Activated T-cell treated with anti-CD3 and anti-CD28 coated beads, Interleukin-2, amount 50 U/mL, for 72 hours (primary cell): ENCODE measurements at regions not wholly inside any gene's neighbourhood (a gene's known extent, or its start where the extent isn't known, plus 50 kb on each side); places are given as distances from the start of the nearest gene placed in this dataset.

ENCODE experiments used
- ATAC-seq, 2 donors: fragments of 150-1000 bp; cut with Tn5 transposase; replicated peaks in 1 of 2; 2 replicates each; pipeline ENCODE4 v1.10.0; 2021; ENCODE audit warnings: moderate library complexity in 2 of 2, mild to moderate bottlenecking in 1 of 2
- DNase-seq, 2 donors: peaks; one replicate each; pipeline ENCODE4 v3.0.0; 2021 to 2022; ENCODE audit warnings: mixed read lengths in 1 of 2
- H3K27ac Mint-ChIP-seq: one replicate; pipeline ENCODE4 v1.8.0; 2022; ENCODE audit warnings: mild to moderate bottlenecking, moderate library complexity, mixed read lengths
- H3K27me3 Mint-ChIP-seq: one replicate; pipeline ENCODE4 v1.8.0; 2022; ENCODE audit warnings: low read depth, mixed read lengths
- H3K36me3 Mint-ChIP-seq, 2 donors: one replicate each; pipeline ENCODE4 v1.8.0; 2022; ENCODE audit warnings: mixed read lengths in 2 of 2, mild to moderate bottlenecking in 1 of 2; ENCODE audit not compliant: insufficient read depth in 2 of 2
- H3K4me1 Mint-ChIP-seq: one replicate; pipeline ENCODE4 v1.8.0; 2022; ENCODE audit warnings: low read depth, mixed read lengths
- H3K4me3 Mint-ChIP-seq, 2 donors: one replicate each; pipeline ENCODE4 v1.8.0; 2022; ENCODE audit warnings: mild to moderate bottlenecking in 2 of 2, mixed read lengths in 2 of 2, moderate library complexity in 2 of 2
- H3K9me3 Mint-ChIP-seq, 2 donors: one replicate each; pipeline ENCODE4 v1.8.0; 2022; ENCODE audit warnings: mixed read lengths in 2 of 2

- H3K9me3 Mint-ChIP-seq, result peaks cover 10 to 13% of the 10 kb centered on the region in 2 donors
These were observed 1448.6 kb upstream of the RAG2 start for GRCh38 chr11:38046571-38047135.

GRCh38 chr11:38043060-38043459 lies 1445.0 kb upstream of the RAG2 start:
- Mint-ChIP-seq H3K9me3 (peaks cover 7 to 8% of the 10 kb centered on the region in 2 donors), H3K4me3 (no peak overlapping the region), H3K27ac (no peak overlapping the region), H3K27me3 (no peaks in the 10 kb centered on the region), H3K36me3 (no peaks in the 10 kb centered on the region), H3K4me1 (no peaks in the 10 kb centered on the region)
- DNase-seq (no peak), ATAC-seq (no peak)

More at GRCh38 chr11:38046571-38047135, 1448.6 kb upstream of the RAG2 start:
- Mint-ChIP-seq H3K27ac (no peak overlapping the region), H3K27me3 (no peaks in the 10 kb centered on the region), H3K36me3 (no peaks in the 10 kb centered on the region), H3K4me1 (no peaks in the 10 kb centered on the region), H3K4me3 (no peak overlapping the region)
- ATAC-seq (no peak), DNase-seq (no peak)

GRCh38 chr11:38038777-38039176 lies 1440.7 kb upstream of the RAG2 start:
- DNase-seq (no peak), ATAC-seq (no peak)
- Mint-ChIP-seq H3K4me1 (no peaks in the 10 kb centered on the region), H3K36me3 (peaks cover 3% of the 10 kb centered on the region in 2 donors), H3K27ac (no peak overlapping the region), H3K9me3 (peaks cover 1 to 8% of the 10 kb centered on the region in 2 donors), H3K27me3 (no peaks in the 10 kb centered on the region), H3K4me3 (no peak overlapping the region)

- no peaks in the 10 kb centered on the region for H3K4me1 Mint-ChIP-seq
- DNase-seq, result no peak
These were observed 1421.2 kb upstream of the RAG2 start for GRCh38 chr11:38019072-38019775.

GRCh38 chr11:38014405-38014804 lies 1416.4 kb upstream of the RAG2 start:
- Mint-ChIP-seq H3K9me3 (peaks cover 0 to 2% of the 10 kb centered on the region in 2 donors), H3K36me3 (no peaks in the 10 kb centered on the region), H3K4me3 (no peak overlapping the region), H3K27me3 (no peaks in the 10 kb centered on the region), H3K27ac (no peak overlapping the region), H3K4me1 (no peaks in the 10 kb centered on the region)
- ATAC-seq, result no peak
- no peak for DNase-seq

More at GRCh38 chr11:38019072-38019775, 1421.2 kb upstream of the RAG2 start:
- Mint-ChIP-seq H3K9me3 (peaks cover 4 to 11% of the 10 kb centered on the region in 2 donors), H3K4me3 (no peak overlapping the region), H3K36me3 (peaks cover 0 to 4% of the 10 kb centered on the region in 2 donors), H3K27ac (no peak overlapping the region), H3K27me3 (no peaks in the 10 kb centered on the region)
- no peak for ATAC-seq

GRCh38 chr11:38013157-38013556 lies 1415.1 kb upstream of the RAG2 start:
- no peak for ATAC-seq
- no peak for DNase-seq
- H3K36me3 Mint-ChIP-seq, result no peaks in the 10 kb centered on the region
- no peaks in the 10 kb centered on the region for H3K4me1 Mint-ChIP-seq
- no peaks in the 10 kb centered on the region for H3K27me3 Mint-ChIP-seq
- H3K27ac Mint-ChIP-seq, result no peak overlapping the region
- no peak overlapping the region for H3K4me3 Mint-ChIP-seq
- peaks cover 0 to 6% of the 10 kb centered on the region in 2 donors for H3K9me3 Mint-ChIP-seq

GRCh38 chr11:38011496-38011895 lies 1413.5 kb upstream of the RAG2 start:
- DNase-seq, result no peak
- no peak for ATAC-seq
- peaks cover 0 to 6% of the 10 kb centered on the region in 2 donors for H3K9me3 Mint-ChIP-seq

GRCh38 chr11:38009932-38010331 lies 1411.9 kb upstream of the RAG2 start:
- DNase-seq (no peak), ATAC-seq (no peak)
- Mint-ChIP-seq H3K4me1 (no peaks in the 10 kb centered on the region), H3K4me3 (no peak overlapping the region), H3K27ac (no peak overlapping the region), H3K27me3 (no peaks in the 10 kb centered on the region), H3K36me3 (peaks cover 1% of the 10 kb centered on the region in 2 donors), H3K9me3 (peaks cover 2 to 8% of the 10 kb centered on the region in 2 donors)

More at GRCh38 chr11:38011496-38011895, 1413.5 kb upstream of the RAG2 start:
- H3K27ac Mint-ChIP-seq, result no peak overlapping the region
- H3K4me1 Mint-ChIP-seq, result no peaks in the 10 kb centered on the region
- no peaks in the 10 kb centered on the region for H3K27me3 Mint-ChIP-seq
- no peaks in the 10 kb centered on the region for H3K36me3 Mint-ChIP-seq
- H3K4me3 Mint-ChIP-seq, result no peak overlapping the region

- H3K27ac Mint-ChIP-seq, result no peak overlapping the region
- no peaks in the 10 kb centered on the region for H3K4me1 Mint-ChIP-seq
- no peak overlapping the region for H3K4me3 Mint-ChIP-seq
- H3K36me3 Mint-ChIP-seq, result peaks cover 1% of the 10 kb centered on the region in 2 donors
- no peaks in the 10 kb centered on the region for H3K27me3 Mint-ChIP-seq
- no peak for DNase-seq
- ATAC-seq, result no peak
- H3K9me3 Mint-ChIP-seq, result peaks cover 6 to 12% of the 10 kb centered on the region in 2 donors
These were observed 1408.4 kb upstream of the RAG2 start for GRCh38 chr11:38006466-38006865.

GRCh38 chr11:38005597-38005996 lies 1407.6 kb upstream of the RAG2 start:
- Mint-ChIP-seq H3K4me1 (no peaks in the 10 kb centered on the region), H3K4me3 (no peak overlapping the region), H3K9me3 (peaks cover 6 to 12% of the 10 kb centered on the region in 2 donors), H3K27me3 (no peaks in the 10 kb centered on the region), H3K27ac (no peak overlapping the region), H3K36me3 (peaks cover 1% of the 10 kb centered on the region in 2 donors)
- ATAC-seq, result no peak
- DNase-seq, result no peak

- no peaks in the 10 kb centered on the region for H3K36me3 Mint-ChIP-seq
These were observed 1401.1 kb upstream of the RAG2 start for GRCh38 chr11:37999171-37999570.

GRCh38 chr11:37995886-37996285 lies 1397.8 kb upstream of the RAG2 start:
- no peaks in the 10 kb centered on the region for H3K27me3 Mint-ChIP-seq
- H3K9me3 Mint-ChIP-seq, result peaks cover 2 to 9% of the 10 kb centered on the region in 2 donors
- H3K27ac Mint-ChIP-seq, result no peak overlapping the region
- H3K4me3 Mint-ChIP-seq, result no peak overlapping the region
- DNase-seq, result no peak
- no peaks in the 10 kb centered on the region for H3K36me3 Mint-ChIP-seq
- no peaks in the 10 kb centered on the region for H3K4me1 Mint-ChIP-seq
- ATAC-seq, result no peak

More at GRCh38 chr11:37999171-37999570, 1401.1 kb upstream of the RAG2 start:
- no peak for DNase-seq
- Mint-ChIP-seq H3K4me3 (no peak overlapping the region), H3K27ac (no peak overlapping the region), H3K4me1 (no peaks in the 10 kb centered on the region), H3K9me3 (peaks cover 6 to 11% of the 10 kb centered on the region in 2 donors), H3K27me3 (no peaks in the 10 kb centered on the region)
- no peak for ATAC-seq

- Mint-ChIP-seq H3K4me3 (no peak overlapping the region), H3K4me1 (no peaks in the 10 kb centered on the region), H3K9me3 (peaks cover 2 to 3% of the 10 kb centered on the region in 2 donors), H3K27me3 (no peaks in the 10 kb centered on the region), H3K27ac (no peak overlapping the region), H3K36me3 (no peaks in the 10 kb centered on the region)
- DNase-seq (no peak), ATAC-seq (no peak)
These were observed 1390.0 kb upstream of the RAG2 start for GRCh38 chr11:37988031-37988430.
